ENCODE measurements at regions not wholly inside any gene's neighbourhood (a gene's known extent, or its start where the extent isn't known, plus 50 kb on each side); places are given as distances from the start of the nearest gene placed in this dataset.
"Not testable (repeated sequence)": the region's sequence is repeated elsewhere in the genome, so short reads cannot be mapped to it uniquely, and the experiment has no call there.

DNA sequence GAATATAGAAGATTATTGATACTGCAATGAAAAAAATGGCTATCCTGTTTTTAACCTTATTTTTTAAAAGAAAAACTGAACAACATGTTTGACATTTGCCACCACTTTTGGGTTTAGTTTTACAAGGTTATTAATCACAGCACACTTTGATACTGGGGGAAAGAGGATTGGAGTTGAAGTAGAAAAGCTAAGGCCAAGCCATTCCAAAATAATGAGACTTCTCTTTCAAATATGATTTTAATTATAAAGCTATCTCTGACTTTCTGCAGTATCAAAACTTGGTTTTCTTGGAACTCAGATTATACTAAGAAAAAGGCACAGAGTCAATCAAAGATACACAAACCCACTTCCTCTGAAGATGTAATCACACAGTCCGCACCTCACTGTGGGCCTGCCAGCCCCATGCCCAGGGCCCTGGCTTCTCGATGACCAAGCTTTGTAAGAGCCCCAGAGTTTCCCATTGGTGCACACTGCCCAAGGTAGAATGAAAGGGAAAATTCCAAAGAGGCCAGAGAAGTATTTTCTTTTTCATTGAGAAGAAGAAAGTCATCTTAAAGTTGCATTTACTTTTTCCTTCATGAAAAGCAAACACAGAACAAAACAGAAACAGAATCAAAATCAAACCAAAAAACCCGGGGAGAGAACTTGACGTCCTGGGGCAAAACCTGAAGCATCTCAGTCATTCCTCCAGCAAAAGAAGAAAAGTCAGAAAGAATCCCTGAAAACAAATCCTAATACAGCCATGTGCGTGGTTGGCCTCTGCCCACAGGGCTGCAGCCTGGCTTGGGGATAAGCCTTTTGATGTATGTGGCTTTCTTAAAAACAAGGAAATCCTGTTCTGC lies 187.7 kb upstream of the KLF6 start:
- DNase-seq: no peak

DNA sequence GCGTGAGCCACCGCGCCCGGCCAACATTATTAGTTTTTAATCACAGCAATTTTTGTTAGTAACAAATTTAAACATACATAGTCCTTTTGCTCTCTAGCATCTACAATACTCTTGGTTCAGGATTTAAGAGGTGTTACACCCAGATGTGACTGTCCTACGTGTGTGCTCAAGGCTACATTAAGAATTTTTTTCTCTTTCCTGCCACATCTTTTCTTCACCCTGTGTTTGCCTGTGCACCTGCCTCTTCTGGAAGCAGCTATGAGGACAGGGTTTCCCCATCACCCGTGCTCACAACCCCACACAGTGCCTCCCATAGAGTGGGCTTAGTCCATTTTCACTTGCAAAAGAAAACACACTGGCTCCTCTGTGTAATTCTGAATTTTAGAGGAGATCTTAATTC lies 186.7 kb upstream of the KLF6 start:
- no peak for DNase-seq

- no peak for DNase-seq
These were observed 185.1 kb upstream of the KLF6 start for GRCh38 chr10:3969876-3970666.

DNA sequence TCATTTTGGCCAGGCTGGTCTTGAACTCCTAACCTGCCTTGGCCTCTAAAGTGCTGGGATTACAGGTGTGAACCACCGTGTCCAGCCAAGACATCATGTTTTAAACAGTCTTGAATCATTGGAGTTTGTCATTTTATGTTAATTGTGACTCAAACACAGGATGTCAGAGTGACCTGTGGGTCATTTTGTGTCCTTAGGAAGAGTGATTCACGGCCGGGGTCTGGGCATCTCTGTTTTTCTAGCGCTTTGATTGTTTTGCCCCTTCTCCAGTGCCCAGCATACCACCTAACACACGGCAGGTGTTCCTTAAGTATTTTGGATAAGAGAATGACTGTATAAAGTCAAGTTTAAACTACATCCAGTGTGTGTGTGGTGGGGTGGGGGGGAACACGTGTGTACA lies 183.7 kb upstream of the KLF6 start:
- DNase-seq: no peak

DNA sequence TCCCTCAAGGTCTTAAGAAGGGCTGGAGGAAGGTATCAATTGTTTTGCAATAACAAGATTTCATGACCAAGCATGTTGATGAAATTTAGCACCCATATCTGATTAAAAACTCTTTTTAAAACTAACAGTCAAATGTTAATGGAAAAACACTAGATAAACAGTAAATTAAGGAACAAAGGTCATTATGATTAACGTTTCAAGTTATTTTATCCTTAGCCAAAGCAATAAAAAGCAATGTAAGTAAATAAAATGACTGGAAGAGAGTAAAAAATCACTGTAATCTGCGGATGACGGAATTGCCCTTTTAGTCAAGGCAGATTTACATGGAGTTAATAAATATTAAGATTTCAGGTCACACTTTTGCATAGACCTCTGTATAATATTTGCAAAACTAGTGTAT lies 179.5 kb upstream of the KLF6 start:
- no peak for DNase-seq

- no peak for DNase-seq
These were observed 178.2 kb upstream of the KLF6 start for GRCh38 chr10:3963191-3963673.

GRCh38 chr10:3961082-3961481 lies 176.1 kb upstream of the KLF6 start:
- DNase-seq: no peak

DNA sequence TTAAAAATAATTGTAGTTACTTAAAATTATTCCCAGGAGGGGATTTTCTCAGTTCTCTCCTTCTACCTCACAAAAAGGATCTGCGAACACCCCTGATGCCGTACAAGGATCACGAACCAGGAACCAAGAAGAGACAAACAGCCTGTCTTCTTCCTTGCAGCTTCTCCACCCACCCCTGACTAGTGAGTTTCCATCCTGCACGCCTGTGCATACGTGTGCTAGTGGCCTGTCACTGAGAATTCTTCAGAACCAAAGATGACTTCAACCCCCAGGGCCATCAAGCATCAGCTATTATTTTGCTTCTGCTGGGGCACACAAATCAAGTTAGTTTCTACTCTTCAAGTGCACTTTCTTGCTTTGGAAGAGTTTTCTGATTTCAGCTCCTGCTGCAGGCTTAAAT lies 175.5 kb upstream of the KLF6 start:
- no peak for DNase-seq

- DNase-seq: no peak
These were observed 174.6 kb upstream of the KLF6 start for GRCh38 chr10:3959370-3960325.

- no peak for DNase-seq
These were observed 173.5 kb upstream of the KLF6 start for GRCh38 chr10:3958472-3958996.

GRCh38 chr10:3955955-3956617 lies 171.1 kb upstream of the KLF6 start:
- no peak for DNase-seq

GRCh38 chr10:3955493-3955892 lies 170.5 kb upstream of the KLF6 start:
- DNase-seq: no peak

GRCh38 chr10:3954615-3955014 lies 169.6 kb upstream of the KLF6 start:
- no peak for DNase-seq

DNA sequence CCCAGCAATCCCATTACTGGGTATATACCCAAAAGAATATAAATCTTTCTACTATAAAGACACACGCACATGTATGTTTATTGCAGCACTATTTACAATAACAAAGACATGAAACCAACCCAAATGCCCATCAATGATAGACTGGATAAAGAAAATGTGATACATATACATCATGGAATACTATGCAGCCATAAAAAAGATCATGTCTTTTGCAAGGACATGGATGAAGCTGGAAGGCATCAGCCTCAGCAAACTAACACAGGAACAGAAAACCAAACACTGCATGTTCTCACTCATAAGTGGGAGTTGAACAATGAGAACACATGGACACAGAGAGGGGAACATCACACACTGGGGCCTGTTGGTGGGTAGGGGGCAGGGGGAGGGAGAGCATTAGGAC lies 169.0 kb upstream of the KLF6 start:
- not testable (repeated sequence) for DNase-seq

GRCh38 chr10:3951993-3952392 lies 167.0 kb upstream of the KLF6 start:
- no peak for DNase-seq

- DNase-seq: no peak
These were observed 165.8 kb upstream of the KLF6 start for GRCh38 chr10:3950676-3951275.

DNA sequence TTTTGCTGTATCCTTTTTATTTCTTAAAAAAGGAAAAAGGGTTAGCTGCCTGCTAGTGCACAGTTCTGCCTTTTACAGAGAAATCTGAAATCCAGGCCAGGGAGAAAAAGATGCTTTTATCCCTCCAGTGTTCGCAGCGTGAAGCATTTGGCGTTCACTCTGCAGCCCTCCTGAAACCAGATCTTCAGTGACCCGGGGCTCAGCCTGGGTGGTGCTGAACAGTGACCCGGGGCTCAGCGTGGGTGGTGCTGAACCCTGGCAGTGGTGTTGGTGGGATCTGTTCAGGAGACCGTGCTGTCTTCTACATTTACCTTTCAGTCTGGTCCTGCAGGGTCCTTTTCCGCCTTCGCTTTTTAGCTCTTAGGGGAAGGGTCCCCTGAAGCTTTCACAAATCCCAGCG lies 164.7 kb upstream of the KLF6 start:
- DNase-seq: no peak

DNA sequence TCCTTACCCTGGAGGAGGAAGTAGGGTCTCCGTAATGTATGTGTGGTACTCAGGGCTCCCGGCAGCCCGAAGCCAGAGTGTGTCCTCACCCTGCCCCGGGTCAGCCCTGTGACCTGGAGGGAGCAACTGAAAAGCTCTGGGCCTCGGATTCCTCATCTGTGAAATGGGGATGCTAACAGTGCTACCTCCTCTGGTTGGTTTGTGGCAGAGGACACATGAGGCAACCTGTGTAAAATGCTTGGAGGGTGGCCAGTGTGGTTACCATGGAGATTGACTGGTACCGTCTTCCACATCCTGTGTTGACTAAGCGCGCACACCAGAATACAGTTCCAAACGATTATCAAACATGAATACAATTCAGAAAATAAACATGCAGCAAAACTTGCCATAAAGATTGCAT lies 163.8 kb upstream of the KLF6 start:
- no peak for DNase-seq

DNA sequence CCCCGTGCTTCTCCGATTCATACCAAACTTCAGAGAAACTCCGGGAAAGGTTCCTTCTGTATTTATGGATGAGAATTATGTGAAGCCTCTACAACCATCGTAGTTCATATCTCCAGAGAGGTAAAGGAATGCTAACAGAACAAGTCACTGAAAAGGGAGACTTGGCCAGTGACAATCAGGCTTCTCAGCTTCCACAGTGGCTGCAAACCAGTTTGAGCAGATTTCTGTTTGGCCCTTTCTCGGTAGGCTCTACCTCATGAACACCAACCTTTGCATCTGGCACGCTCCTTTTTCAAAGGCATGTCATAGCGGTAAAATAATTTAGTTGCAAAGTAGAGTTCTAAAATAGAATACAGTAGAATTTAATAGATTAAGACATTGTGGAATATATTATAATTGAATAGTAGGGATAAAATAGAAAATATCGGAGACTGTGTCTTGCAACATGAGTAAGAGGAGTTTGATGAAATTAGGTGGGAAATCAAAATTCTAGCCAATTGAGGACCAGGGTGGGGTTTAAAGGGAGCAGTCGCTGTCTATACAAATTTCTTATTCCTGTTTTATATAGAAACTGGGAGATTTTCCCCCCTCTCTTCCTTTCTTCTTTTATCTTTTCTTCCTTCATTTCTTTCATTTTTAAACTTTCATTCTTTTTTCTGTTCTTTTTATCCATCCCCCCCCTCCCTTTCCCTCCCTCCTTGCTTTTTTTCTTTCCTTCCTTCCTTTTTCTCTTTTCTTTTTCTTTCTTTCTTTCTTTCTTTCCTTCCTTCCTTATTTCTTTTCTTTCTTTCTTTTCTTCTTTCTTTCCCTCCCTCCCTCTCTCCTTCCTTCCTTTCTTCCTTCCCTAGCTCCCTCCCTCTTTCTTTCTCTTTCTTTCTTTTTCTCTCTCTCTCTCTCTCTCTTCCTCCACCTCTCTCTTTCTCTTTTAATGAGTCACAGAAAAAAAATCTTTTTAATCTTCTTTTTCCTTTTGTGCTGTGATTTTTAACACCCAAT lies 161.5 kb upstream of the KLF6 start:
- DNase-seq: no peak
